Osteoblast (primary cell): ENCODE measurements at regions not wholly inside any gene's neighbourhood (a gene's known extent, or its start where the extent isn't known, plus 50 kb on each side); places are given as distances from the start of the nearest gene placed in this dataset.
"Not testable (repeated sequence)": the region's sequence is repeated elsewhere in the genome, so short reads cannot be mapped to it uniquely, and the experiment has no call there.

Experiments used
- DNase-seq: peaks from one replicate; pipeline ENCODE4 v3.0.0; 2011; ENCODE audit warnings: low spot score, mixed read lengths; ENCODE audit not compliant: insufficient read length; ENCODE audit errors: missing footprints
- H2AFZ ChIP-seq: 2 replicates; pipeline ENCODE4 v1.6.0; 2011; ENCODE audit warnings: mild to moderate bottlenecking, low read length
- H3K27ac ChIP-seq: 2 replicates; pipeline ENCODE4 v1.5.1; 2011; ENCODE audit warnings: mild to moderate bottlenecking, low read depth, low read length, moderate library complexity
- H3K27me3 ChIP-seq: 2 replicates; pipeline ENCODE4 v1.6.0; 2012; ENCODE audit warnings: mild to moderate bottlenecking, control low read depth, inconsistent platforms, low read length, moderate library complexity; ENCODE audit not compliant: insufficient read depth
- H3K36me3 ChIP-seq: 2 replicates; pipeline ENCODE4 v1.5.1; 2011; ENCODE audit warnings: mild to moderate bottlenecking, low read length, control low read depth, moderate library complexity; ENCODE audit not compliant: insufficient read depth
- H3K4me1 ChIP-seq: 2 replicates; pipeline ENCODE4 v1.5.1; 2011; ENCODE audit warnings: mild to moderate bottlenecking, low read length, control low read depth, moderate library complexity; ENCODE audit not compliant: insufficient read depth
- H3K4me2 ChIP-seq: 2 replicates; pipeline ENCODE4 v1.6.0; 2011; ENCODE audit warnings: mild to moderate bottlenecking, low read length; ENCODE audit not compliant: insufficient read depth
- H3K4me3 ChIP-seq: fragments of 200-600 bp; sonication (generic); 3 replicates; pipeline ENCODE4 v1.5.1; 2012; ENCODE audit warnings: mild to moderate bottlenecking, low read length, inconsistent platforms; ENCODE audit not compliant: insufficient read depth
- H3K79me2 ChIP-seq: 2 replicates; pipeline ENCODE4 v1.6.0; 2012; ENCODE audit warnings: mild to moderate bottlenecking, low read length, control low read depth, inconsistent platforms; ENCODE audit not compliant: insufficient read depth
- H3K9me3 ChIP-seq: 2 replicates; pipeline ENCODE4 v1.5.1; 2011; ENCODE audit warnings: low read depth, low read length, control low read depth
- H4K20me1 ChIP-seq: 2 replicates; pipeline ENCODE4 v1.6.0; 2012; ENCODE audit warnings: mild to moderate bottlenecking, low read length, control low read depth; ENCODE audit not compliant: insufficient read depth
- TF ChIP-seq, protein P1 (sequence below): IDR thresholded peaks from 2 replicates; pipeline ENCODE4 v1.5.1; 2011; ENCODE audit warnings: mild to moderate bottlenecking, low read depth, low read length, moderate library complexity; ENCODE audit errors: extremely low read depth

- Histone ChIP-seq H4K20me1 (no peaks in the 10 kb centered on the region), H3K27ac (no peak overlapping the region), H3K4me2 (no peak overlapping the region), H3K27me3 (no peaks in the 10 kb centered on the region), H3K79me2 (no peaks in the 10 kb centered on the region), H2AFZ (no peak overlapping the region), H3K4me3 (no peak overlapping the region), H3K4me1 (peaks cover 11% of the 10 kb centered on the region), H3K36me3 (no peaks in the 10 kb centered on the region), H3K9me3 (no peaks in the 10 kb centered on the region)
- TF ChIP-seq, protein P1, sequence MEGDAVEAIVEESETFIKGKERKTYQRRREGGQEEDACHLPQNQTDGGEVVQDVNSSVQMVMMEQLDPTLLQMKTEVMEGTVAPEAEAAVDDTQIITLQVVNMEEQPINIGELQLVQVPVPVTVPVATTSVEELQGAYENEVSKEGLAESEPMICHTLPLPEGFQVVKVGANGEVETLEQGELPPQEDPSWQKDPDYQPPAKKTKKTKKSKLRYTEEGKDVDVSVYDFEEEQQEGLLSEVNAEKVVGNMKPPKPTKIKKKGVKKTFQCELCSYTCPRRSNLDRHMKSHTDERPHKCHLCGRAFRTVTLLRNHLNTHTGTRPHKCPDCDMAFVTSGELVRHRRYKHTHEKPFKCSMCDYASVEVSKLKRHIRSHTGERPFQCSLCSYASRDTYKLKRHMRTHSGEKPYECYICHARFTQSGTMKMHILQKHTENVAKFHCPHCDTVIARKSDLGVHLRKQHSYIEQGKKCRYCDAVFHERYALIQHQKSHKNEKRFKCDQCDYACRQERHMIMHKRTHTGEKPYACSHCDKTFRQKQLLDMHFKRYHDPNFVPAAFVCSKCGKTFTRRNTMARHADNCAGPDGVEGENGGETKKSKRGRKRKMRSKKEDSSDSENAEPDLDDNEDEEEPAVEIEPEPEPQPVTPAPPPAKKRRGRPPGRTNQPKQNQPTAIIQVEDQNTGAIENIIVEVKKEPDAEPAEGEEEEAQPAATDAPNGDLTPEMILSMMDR = no peak
- DNase-seq = no peak
Measured at GRCh38 chr1:181249186-181249585, 160.7 kb downstream of the IER5 start.

DNA sequence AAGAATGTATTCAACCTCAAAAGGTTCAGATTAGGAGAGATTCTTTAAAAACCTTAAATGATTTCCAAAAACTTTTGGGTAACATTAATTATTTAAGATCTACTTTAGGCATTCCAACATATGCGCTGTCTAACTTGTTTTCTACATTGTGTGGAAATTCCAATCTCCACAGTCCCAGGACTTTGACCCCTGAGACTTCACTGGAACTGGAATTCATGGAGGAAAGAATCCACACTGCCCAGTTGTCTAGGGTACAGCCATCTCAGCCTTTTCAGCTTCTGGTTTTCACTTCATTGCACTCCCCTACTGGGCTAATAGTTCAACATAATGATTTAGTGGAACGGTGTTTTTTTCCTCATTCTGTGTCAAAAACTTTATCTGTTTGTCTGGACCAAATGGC, 161.5 kb downstream of the IER5 start:
- DNase-seq = no peak
- H3K4me1 ChIP-seq = peaks cover 11% of the 10 kb centered on the region
- H3K4me3 ChIP-seq = no peak overlapping the region

DNA sequence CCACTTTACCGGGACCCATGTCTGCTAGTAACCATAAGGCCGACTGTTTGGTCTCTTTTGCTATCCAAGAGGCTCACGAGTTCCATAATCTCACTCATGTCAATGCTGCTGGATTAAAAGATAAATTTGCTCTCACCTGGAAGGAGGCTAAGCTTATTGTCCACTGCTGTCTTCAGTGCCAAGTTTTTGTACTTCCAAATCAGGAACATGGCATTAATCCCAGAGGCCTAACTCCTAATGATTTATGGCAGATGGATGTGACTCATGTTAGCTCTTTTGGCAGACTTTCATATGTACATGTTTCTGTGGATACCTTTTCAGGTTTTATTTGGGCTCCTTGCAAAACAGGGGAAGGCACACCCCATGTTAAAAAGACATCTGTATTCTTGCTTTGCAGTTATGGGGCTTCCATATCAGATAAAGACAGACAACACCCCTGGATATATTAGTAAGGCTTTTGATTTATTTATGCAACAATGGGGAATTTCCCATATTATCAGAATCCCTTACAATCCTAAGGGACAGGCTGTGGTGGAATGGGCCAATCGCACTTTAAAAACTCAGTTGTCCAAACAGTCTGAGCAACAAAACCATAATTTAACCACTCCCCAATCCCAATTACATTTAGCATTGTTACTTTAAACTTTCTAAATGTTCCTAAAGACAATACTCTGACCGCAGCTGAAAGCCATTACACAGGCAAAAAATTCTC, 162.7 kb downstream of the IER5 start:
- no peak overlapping the region for H2AFZ ChIP-seq
- H3K4me1 ChIP-seq = peaks cover 16% of the 10 kb centered on the region
- TF ChIP-seq, protein P1 = no peak
- no peak overlapping the region for H3K27ac ChIP-seq
- H3K4me3 ChIP-seq = no peak overlapping the region
- no peaks in the 10 kb centered on the region for H3K36me3 ChIP-seq
- no peaks in the 10 kb centered on the region for H3K27me3 ChIP-seq
- no peaks in the 10 kb centered on the region for H4K20me1 ChIP-seq
- H3K9me3 ChIP-seq = no peaks in the 10 kb centered on the region
- no peak for DNase-seq
- H3K4me2 ChIP-seq = no peak overlapping the region
- no peaks in the 10 kb centered on the region for H3K79me2 ChIP-seq

More for the DNA sequence above, 161.5 kb downstream of the IER5 start:
- no peaks in the 10 kb centered on the region for H4K20me1 ChIP-seq
- no peak overlapping the region for H3K27ac ChIP-seq
- H3K9me3 ChIP-seq = no peaks in the 10 kb centered on the region
- H3K4me2 ChIP-seq = no peak overlapping the region
- no peaks in the 10 kb centered on the region for H3K36me3 ChIP-seq
- no peak overlapping the region for H2AFZ ChIP-seq
- H3K27me3 ChIP-seq = no peaks in the 10 kb centered on the region
- no peaks in the 10 kb centered on the region for H3K79me2 ChIP-seq
- TF ChIP-seq, protein P1 = no peak

DNA sequence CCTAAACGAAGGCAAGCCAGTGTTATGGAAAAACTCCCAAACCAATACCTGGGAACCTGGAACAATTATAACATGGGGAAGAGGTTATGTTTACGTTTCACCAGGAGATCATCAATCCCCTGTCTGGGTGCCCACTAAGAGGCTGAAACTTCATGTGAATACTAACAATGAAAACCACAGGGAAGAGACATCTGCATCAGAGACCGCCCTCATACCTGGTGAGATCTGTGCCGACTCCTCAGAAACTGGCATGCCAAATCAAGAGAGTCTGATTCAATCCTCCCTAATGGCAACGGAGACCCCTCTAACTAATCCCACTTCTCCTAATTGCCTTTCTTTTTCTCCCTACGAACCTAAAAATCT, 163.2 kb downstream of the IER5 start:
- Histone ChIP-seq H3K36me3 (no peaks in the 10 kb centered on the region), H3K27ac (no peak overlapping the region)
- TF ChIP-seq, protein P1 = no peak

DNA sequence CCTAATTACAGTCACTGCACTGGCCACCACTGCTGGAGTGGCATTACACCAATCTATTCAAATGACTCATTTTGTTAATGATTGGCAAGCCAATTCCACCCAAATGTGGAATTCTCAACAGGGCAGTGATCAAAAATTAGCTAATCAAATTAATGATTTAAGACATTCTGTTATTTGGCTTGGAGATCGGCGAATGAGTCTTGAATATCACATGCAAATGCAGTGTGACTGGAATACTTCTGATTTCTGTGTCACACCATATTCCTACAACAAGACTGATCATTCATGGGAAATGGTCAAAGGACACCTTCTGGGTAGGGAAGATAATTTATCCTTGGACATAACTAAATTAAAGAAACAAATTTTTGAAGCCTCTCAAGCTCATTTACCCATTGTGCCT, 165.1 kb downstream of the IER5 start:
- not testable (repeated sequence) for H3K9me3 ChIP-seq, H3K4me2 ChIP-seq, DNase-seq, H2AFZ ChIP-seq, H3K4me3 ChIP-seq, H3K27ac ChIP-seq, H3K79me2 ChIP-seq, H3K36me3 ChIP-seq, H4K20me1 ChIP-seq
- Histone ChIP-seq H3K27me3 (peaks cover 15% of the 10 kb centered on the region), H3K4me1 (peaks cover 16% of the 10 kb centered on the region)

More for the DNA sequence above, 163.2 kb downstream of the IER5 start:
- Histone ChIP-seq H3K27me3 (no peaks in the 10 kb centered on the region), H4K20me1 (no peaks in the 10 kb centered on the region), H3K4me3 (no peak overlapping the region), H3K4me1 (peaks cover 16% of the 10 kb centered on the region), H2AFZ (no peak overlapping the region), H3K9me3 (no peaks in the 10 kb centered on the region), H3K79me2 (no peaks in the 10 kb centered on the region), H3K4me2 (no peak overlapping the region)
- no peak for DNase-seq
